ENCODE measurements at regions not wholly inside any gene's neighbourhood (a gene's known extent, or its start where the extent isn't known, plus 50 kb on each side); places are given as distances from the start of the nearest gene placed in this dataset.

GRCh38 chr1:55669293-55669692 lies 454.1 kb upstream of the USP24 start:
- TF ChIP-seq POLR2A (IDR thresholded peaks at IDR 0.05; ENCODE audit: low read depth) (no peak), POLR2AphosphoS5 (IDR thresholded peaks at IDR 0.05) (peak; percentile 41 to 71), EP300 (IDR thresholded peaks at IDR 0.05) (no peak), CTCF (IDR thresholded peaks at IDR 0.05) (no peak)
